ENCODE measurements at regions not wholly inside any gene's neighbourhood (a gene's known extent, or its start where the extent isn't known, plus 50 kb on each side); places are given as distances from the start of the nearest gene placed in this dataset.
"Not testable (repeated sequence)": the region's sequence is repeated elsewhere in the genome, so short reads cannot be mapped to it uniquely, and the experiment has no call there.

DNA sequence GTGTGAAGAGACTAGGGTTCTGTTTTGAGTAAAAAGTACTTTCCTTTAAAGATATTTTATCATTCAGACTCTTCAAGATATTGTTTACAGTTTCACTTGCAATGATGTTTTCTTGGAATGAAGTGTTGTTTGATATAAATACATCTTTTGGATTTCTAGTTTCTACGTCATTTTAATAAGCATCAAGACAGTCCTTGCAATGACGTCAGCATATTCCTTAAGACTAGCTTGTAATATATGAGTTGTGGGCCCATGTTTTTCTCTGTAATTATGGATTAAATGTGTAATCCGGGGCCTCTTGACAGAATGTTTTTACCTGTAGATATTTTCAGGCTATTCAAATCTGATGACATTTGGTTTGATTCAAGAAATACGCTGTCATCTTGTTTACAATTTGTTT lies 66.1 kb downstream of the RBMX2 start:
- Mint-ChIP-seq H3K27me3 (peaks cover 4% of the 10 kb centered on the region), H3K4me3 (no peak overlapping the region), H3K27ac (no peak overlapping the region), H3K4me1 (no peaks in the 10 kb centered on the region), H3K9me3 (no peaks in the 10 kb centered on the region), H3K36me3 (ENCODE audit: low read depth) (no peaks in the 10 kb centered on the region)
- no peak for ATAC-seq (replicated peaks)

DNA sequence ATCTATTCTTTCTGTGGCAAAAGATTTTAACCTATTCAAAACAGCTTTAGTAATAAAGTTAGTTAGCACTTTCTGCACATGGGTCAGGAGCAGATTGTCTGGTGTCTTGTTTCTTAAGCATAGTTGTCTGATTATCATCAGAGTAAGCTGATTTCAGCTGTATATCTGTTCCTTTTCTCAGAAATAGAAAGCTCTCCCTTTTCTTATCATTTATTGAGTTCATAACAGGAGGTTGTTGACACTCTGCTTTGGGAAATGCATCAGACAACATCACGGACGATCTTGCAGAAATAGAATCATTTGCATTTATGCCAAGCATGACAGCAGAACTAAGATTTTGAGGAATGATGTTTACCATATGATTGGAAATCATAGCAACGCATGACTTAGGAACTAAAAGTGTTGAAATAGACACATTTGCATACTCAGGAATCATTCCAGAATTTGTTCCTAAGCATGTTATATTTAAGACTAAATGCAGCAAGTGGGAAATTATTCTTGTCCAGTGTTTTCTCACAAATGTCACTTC lies 66.7 kb downstream of the RBMX2 start:
- peaks cover 4% of the 10 kb centered on the region for H3K27me3 Mint-ChIP-seq
- no peaks in the 10 kb centered on the region for H3K9me3 Mint-ChIP-seq
- no peak overlapping the region for H3K4me3 Mint-ChIP-seq
- no peaks in the 10 kb centered on the region for H3K36me3 Mint-ChIP-seq (ENCODE audit: low read depth)
- H3K4me1 Mint-ChIP-seq = no peaks in the 10 kb centered on the region
- H3K27ac Mint-ChIP-seq = no peak overlapping the region
- ATAC-seq (replicated peaks) = no peak

DNA sequence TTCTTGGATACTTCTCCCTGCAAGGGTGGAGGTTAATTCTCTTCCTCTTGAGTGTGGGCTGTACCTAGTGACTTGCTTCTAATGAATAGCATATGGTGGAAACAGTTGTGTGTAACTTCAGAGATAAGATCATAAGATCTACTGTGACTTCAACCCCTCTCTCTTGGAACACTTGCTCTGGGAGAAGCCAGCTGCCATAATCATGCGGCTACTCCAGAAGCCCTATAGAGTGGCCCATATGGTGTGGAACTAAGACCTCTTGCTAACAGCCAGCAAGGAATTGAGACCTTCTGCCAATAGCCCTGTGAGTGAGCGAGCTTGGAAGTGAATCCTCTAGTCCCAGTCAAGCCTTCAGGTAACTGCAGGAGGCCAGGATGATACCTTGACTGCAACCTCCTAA lies 81.1 kb downstream of the RBMX2 start:
- Mint-ChIP-seq H3K4me1 (no peaks in the 10 kb centered on the region), H3K9me3 (no peaks in the 10 kb centered on the region), H3K4me3 (no peak overlapping the region)

DNA sequence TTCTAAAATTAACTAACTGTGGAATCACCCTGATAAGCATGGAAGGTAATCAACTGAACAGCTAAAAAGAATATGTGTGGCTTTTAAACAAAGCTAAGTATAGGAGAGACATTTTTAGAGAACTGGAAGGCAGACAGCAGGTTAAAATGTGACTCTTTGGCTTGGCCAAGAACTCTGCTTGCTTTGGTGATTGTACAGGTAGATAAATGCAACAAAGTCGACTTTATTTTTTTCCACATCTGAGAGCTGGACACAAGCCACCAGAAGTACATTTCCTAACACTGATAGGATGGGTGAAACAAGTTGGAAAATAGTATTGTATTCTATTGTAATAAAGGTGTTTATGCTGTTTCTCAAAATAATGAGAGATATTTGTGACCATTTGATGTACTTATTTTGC lies 84.1 kb downstream of the RBMX2 start:
- ATAC-seq (replicated peaks) = no peak
- H3K36me3 Mint-ChIP-seq (ENCODE audit: low read depth) = no peaks in the 10 kb centered on the region
- H3K27ac Mint-ChIP-seq = no peak overlapping the region
- peaks cover 3% of the 10 kb centered on the region for H3K27me3 Mint-ChIP-seq
- no peak overlapping the region for H3K4me3 Mint-ChIP-seq
- H3K9me3 Mint-ChIP-seq = no peaks in the 10 kb centered on the region
- H3K4me1 Mint-ChIP-seq = no peaks in the 10 kb centered on the region

More for the DNA sequence above, 81.1 kb downstream of the RBMX2 start:
- no peak for ATAC-seq (replicated peaks)
- H3K27ac Mint-ChIP-seq = no peak overlapping the region
- H3K27me3 Mint-ChIP-seq = peaks cover 3% of the 10 kb centered on the region
- H3K36me3 Mint-ChIP-seq (ENCODE audit: low read depth) = no peaks in the 10 kb centered on the region

DNA sequence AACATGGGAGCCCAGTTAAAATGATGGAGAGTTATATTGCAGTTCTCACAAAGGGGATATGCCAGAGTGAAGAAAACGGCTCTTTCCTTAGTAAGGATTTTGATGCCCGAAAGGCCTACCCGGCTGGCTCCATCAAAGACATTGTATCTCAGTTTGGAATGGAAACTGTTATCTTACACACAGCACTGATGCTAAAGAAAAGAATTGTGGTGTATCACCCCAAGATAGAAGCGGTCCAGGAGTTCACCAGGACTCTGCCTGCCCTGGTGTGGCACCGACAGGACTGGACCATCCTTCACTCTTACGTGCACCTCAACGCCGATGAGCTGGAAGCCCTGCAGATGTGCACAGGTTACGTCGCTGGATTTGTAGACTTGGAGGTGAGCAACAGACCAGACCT lies 93.7 kb downstream of the RBMX2 start:
- not testable (repeated sequence) for H3K27ac Mint-ChIP-seq; H3K36me3 Mint-ChIP-seq (ENCODE audit: low read depth); H3K4me1 Mint-ChIP-seq; H3K4me3 Mint-ChIP-seq; H3K9me3 Mint-ChIP-seq; H3K27me3 Mint-ChIP-seq; ATAC-seq (replicated peaks)

DNA sequence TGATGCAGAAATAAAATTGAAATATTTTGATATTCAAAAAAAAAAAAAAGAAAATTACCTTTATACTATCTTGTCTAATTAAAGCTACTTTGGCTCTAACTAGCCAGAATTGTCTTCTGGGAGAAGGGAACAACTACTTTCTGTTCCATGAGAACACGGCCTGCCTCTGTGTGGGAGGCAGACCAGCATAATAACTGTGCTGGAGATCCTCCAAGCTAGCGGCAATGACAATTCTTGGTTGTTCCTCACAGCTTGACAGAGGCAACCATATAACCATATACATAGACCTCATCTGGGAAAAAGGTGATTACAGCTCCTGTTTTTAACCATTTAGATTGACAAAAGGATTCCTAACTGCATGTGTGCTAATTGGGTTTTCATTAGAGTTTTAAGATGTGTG lies 95.7 kb downstream of the RBMX2 start:
- Mint-ChIP-seq H3K9me3 (no peaks in the 10 kb centered on the region), H3K4me1 (no peaks in the 10 kb centered on the region), H3K27me3 (no peaks in the 10 kb centered on the region), H3K4me3 (no peak overlapping the region), H3K27ac (no peak overlapping the region), H3K36me3 (ENCODE audit: low read depth) (no peaks in the 10 kb centered on the region)
- no peak for ATAC-seq (replicated peaks)

DNA sequence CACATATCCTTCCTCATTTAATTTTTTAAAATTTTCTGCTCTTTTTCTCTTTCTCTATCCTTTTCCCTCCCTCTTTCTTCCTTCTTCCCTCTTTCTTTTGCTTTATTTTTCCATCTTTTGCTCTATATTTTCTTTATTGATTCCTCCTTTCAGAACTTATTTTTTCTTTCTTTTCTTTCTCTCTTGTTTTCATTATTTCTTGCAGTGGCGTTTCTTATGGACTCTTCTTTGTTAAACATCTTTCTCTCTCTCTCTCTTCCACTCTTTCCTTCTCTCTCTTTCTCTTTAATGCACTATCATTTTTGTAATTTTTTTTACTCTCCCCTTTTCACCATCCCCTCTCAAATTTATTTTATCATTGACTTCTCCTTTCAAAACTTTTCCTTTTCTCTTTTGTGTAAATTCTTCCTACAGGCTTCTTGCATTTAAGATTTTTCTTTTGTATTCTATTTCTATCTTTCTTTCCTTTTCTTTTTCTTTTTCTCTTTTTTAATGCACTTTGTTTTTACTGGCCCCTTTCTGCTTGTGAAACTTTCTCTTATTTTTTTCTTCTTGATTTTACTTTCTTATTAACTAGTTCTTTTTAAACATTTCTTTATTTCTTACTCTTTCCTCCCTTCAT lies 97.0 kb downstream of the RBMX2 start:
- no peaks in the 10 kb centered on the region for H3K9me3 Mint-ChIP-seq
- H3K4me1 Mint-ChIP-seq = no peaks in the 10 kb centered on the region

DNA sequence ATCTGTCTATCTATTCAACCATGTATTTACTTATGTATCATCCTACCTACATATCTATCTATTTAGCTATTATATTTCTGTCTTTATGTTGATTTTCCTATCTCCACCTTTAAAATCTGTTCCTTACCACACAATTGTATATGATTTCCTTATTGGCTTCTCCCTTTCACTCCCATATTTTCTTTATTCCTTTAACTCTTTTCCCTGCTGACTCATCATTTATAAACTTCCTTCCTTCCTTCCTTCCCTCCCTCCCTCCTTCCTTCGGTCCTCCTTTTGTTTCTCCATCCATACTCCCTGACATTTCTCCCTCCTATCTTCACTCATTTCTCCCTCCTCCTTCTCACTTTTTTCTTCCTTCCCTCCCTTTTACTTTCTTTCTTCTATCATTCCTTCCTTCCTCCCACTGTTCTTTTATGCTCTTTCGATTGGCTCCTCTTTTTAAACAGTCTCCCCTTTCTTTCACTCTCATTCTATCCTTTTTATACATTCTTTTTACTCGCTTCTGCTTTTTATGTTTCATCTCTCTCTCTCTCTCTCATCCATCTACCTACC lies 100.3 kb downstream of the RBMX2 start:
- Mint-ChIP-seq H3K4me3 (no peak overlapping the region), H3K36me3 (ENCODE audit: low read depth) (no peaks in the 10 kb centered on the region), H3K4me1 (no peaks in the 10 kb centered on the region), H3K27ac (no peak overlapping the region), H3K27me3 (peaks cover 3% of the 10 kb centered on the region), H3K9me3 (no peaks in the 10 kb centered on the region)
- ATAC-seq (replicated peaks) = no peak

More for the DNA sequence above, 97.0 kb downstream of the RBMX2 start:
- Mint-ChIP-seq H3K27me3 (no peaks in the 10 kb centered on the region), H3K27ac (no peak overlapping the region), H3K36me3 (ENCODE audit: low read depth) (no peaks in the 10 kb centered on the region), H3K4me3 (no peak overlapping the region)
- ATAC-seq (replicated peaks) = no peak

DNA sequence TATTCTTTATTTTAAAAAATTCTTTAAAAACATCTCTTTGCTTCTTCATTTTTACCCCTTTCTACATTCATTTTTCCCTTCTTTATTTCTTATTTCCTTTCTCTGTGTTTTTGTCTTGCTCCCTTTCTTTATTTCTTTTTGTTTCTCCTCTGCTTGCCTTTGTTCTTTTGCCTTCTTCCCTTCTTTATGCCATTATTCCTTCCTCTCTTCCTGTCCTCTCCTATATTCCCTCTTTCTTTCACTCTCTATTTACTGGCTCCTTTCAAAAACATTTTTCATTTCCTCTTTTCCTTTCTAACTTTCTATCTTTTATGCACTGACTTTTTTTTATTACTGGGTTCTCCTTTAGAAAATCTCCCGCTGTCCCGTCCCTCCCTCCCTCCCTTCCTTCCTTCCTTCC lies 102.2 kb downstream of the RBMX2 start:
- no peak for ATAC-seq (replicated peaks)
- Mint-ChIP-seq H3K27me3 (peaks cover 3% of the 10 kb centered on the region), H3K36me3 (ENCODE audit: low read depth) (no peaks in the 10 kb centered on the region), H3K4me1 (no peaks in the 10 kb centered on the region), H3K27ac (no peak overlapping the region), H3K4me3 (no peak overlapping the region), H3K9me3 (no peaks in the 10 kb centered on the region)

DNA sequence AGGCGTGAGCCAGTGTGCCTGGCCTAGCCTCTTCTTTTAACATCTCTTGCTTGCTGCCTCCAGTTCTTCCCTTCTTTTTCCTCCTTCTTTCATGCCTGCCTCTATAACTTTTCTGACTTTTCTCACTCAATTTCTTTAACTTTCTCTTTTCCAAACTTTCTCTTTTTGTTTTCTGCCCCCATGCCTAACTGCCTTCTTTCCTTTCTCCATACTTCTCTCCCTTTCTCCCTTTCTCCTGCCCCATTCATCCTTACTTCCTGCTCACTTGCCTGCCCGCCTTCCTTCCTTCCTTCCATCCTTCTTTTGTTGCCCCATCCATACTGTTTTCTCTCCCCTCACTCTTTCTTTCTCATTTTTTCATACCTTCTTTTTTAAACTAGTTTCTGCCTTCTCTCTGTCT lies 105.2 kb downstream of the RBMX2 start:
- Mint-ChIP-seq H3K4me1 (no peaks in the 10 kb centered on the region), H3K36me3 (ENCODE audit: low read depth) (no peaks in the 10 kb centered on the region), H3K27me3 (peaks cover 11% of the 10 kb centered on the region), H3K9me3 (no peaks in the 10 kb centered on the region), H3K27ac (no peak overlapping the region), H3K4me3 (no peak overlapping the region)
- no peak for ATAC-seq (replicated peaks)

DNA sequence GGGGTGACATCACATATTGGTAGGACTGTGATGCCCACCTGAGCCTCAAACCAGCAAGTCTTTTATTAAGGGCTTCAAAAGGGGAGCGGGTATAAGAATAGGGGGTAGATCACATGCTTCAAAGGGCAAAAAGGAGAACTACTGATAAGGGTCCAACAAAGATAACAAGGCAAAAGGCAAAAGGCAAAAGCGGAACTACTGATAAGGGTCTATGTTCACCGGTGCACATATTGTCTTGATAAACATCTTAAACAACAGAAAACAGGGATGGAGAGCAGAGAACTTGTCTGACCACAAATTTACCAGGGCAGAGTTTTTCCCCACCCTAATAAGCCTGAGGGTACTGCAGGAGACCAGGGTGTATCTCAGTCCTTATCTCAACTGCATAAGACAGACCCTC lies 110.7 kb downstream of the RBMX2 start:
- not testable (repeated sequence) for H3K4me3 Mint-ChIP-seq; H3K36me3 Mint-ChIP-seq (ENCODE audit: low read depth); H3K27ac Mint-ChIP-seq; H3K9me3 Mint-ChIP-seq; ATAC-seq (replicated peaks); H3K4me1 Mint-ChIP-seq
- peaks cover 21% of the 10 kb centered on the region for H3K27me3 Mint-ChIP-seq

DNA sequence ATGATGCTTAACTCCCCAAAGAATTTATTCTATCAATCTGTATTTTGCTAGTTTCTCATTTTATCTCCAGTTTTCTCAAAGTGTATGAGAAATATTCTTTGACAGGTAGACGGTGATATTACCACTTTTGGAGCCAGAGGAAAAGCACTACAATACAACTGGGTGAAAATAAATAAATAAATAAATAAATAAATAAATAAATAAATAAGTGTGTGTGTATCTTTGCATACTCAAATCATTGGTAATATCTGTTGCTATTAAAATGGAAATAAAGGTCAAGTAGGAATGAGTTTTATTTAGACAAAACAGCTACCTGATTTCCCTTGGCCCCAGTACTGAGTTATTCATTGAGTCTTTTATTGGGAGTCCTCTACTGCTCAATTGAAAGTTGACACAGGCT lies 114.3 kb downstream of the RBMX2 start:
- Mint-ChIP-seq H3K27ac (no peak overlapping the region), H3K9me3 (no peaks in the 10 kb centered on the region), H3K36me3 (ENCODE audit: low read depth) (no peaks in the 10 kb centered on the region), H3K4me3 (no peak overlapping the region), H3K27me3 (peaks cover 19% of the 10 kb centered on the region), H3K4me1 (no peaks in the 10 kb centered on the region)
- ATAC-seq (replicated peaks) = no peak

DNA sequence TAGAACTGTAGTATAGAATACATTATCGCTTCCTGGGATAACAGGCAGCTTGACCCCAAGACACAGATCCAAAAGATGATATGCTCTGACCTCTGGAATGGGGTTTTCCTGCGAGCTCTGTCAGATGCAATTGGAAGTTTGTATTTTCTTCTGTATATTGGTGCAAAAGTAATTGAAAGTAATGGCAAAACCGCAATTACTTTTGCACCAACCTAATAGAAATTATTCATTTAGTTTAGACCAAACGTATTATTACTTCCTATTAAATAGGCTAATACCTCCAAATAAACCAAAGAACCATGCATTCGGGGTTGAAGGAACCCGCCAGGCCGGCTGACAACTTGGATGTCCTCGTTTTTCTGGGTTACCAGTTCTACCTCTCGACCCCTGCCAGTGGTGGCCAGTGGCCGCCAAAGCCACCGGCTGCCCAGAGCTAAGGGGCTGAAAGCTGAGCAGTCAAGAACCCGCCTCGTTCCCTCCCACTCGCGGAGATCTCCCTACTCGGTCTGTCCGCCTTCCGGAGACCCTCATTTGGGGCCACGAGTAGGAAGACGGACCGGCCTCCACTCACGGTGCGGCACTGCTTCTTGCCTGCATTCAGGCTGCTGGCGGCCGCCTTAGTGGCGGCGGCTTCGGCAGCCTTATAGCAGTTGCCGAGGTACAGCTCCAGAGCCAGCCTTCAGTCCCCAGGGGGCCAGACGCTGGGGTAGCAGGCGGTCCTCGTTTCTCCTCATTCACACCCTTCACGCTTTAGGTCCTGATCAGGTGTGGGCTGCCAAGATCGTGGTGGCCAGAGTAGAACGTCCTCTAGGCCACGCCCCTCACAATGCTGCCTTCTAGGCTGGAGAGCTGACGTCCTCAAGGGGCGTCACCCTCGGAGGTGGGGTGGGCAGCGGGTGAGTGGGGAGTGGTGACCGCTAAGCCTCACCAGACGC lies 121.9 kb downstream of the RBMX2 start:
- no peak overlapping the region for H3K27ac Mint-ChIP-seq
- peak overlapping the region; percentile 31 for H3K4me3 Mint-ChIP-seq
- no peaks in the 10 kb centered on the region for H3K36me3 Mint-ChIP-seq (ENCODE audit: low read depth)
- peaks cover 4% of the 10 kb centered on the region for H3K27me3 Mint-ChIP-seq
- ATAC-seq (replicated peaks) = no peak
- no peaks in the 10 kb centered on the region for H3K4me1 Mint-ChIP-seq
- H3K9me3 Mint-ChIP-seq = no peaks in the 10 kb centered on the region

DNA sequence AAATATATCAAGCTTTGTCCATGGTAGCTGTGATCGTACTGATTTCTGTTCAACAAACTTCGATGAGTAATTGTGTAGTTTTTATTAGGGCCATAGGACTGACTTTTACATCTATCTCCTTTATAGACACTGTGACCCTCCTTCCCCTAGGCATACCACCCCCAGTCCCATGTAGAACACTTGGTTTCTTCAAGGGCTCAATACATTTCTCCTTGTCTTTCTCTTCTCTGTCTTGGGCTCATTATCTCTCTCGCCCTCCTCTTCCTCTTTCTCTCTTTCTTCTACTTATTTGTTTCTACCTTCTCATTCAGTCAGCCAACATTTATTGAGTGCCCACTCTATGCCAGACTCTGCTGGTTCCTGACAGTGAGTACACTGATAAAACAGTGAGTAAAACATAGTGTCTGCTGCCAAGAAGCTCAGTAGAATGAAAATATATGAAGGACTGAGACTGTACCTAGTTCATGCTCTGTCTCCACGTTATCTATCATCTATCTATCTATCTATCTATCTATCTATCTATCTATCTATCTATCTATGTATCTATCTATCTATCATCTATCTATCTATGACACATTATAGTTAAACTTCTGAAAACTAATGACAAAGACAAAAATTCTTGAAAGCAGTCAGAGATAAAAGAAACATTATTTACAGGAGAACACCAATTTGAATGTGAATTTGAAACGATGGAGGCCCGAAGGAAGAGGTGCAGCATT lies 122.8 kb downstream of the RBMX2 start:
- peak overlapping the region; percentile 31 for H3K4me3 Mint-ChIP-seq
- H3K9me3 Mint-ChIP-seq = no peaks in the 10 kb centered on the region
- H3K27ac Mint-ChIP-seq = no peak overlapping the region
- no peak for ATAC-seq (replicated peaks)
- H3K36me3 Mint-ChIP-seq (ENCODE audit: low read depth) = no peaks in the 10 kb centered on the region
- peaks cover 4% of the 10 kb centered on the region for H3K27me3 Mint-ChIP-seq
- no peaks in the 10 kb centered on the region for H3K4me1 Mint-ChIP-seq

Measured in activated T-helper 17 cell treated with anti-CD3 and anti-CD28 coated beads, Interleukin-2, amount 50 U/mL, for 72 hours (primary cell).